SK-N-SH (cell line): ENCODE measurements at regions not wholly inside any gene's neighbourhood (a gene's known extent, or its start where the extent isn't known, plus 50 kb on each side); places are given as distances from the start of the nearest gene placed in this dataset.

Experiments used
- CTCF ChIP-seq: fragments of 200-600 bp; sonication (generic); IDR thresholded peaks from 2 replicates; pipeline ENCODE4 v1.6.1; 2017; ENCODE audit warnings: antibody characterized with exemption, mild to moderate bottlenecking, moderate library complexity
- REST ChIP-seq: IDR thresholded peaks from 2 replicates; pipeline ENCODE4 v1.6.1; 2012; ENCODE audit warnings: mild to moderate bottlenecking, low read depth, low read length, moderate library complexity
- USF2 ChIP-seq: fragments of 150-350 bp; IDR thresholded peaks from 2 replicates; pipeline ENCODE4 v1.6.1; 2017; ENCODE audit warnings: antibody characterized with exemption, low read length, low read depth, borderline replicate concordance

- TF ChIP-seq CTCF (no peak), REST (no peak), USF2 (no peak)
Measured at GRCh38 chr6:92468066-92468465, 951.3 kb downstream of the EPHA7 start.
